Keratinocyte (primary cell): ENCODE measurements at regions not wholly inside any gene's neighbourhood (a gene's known extent, or its start where the extent isn't known, plus 50 kb on each side); places are given as distances from the start of the nearest gene placed in this dataset.
"Not testable (repeated sequence)": the region's sequence is repeated elsewhere in the genome, so short reads cannot be mapped to it uniquely, and the experiment has no call there.

ENCODE experiments used
- DNase-seq: peaks from one replicate; pipeline ENCODE4 v3.0.0-alpha.2; 2011; ENCODE audit warnings: low read depth, missing footprints, low spot score
- FAIRE-seq: peaks from 2 replicates; lab custom pipeline; 2011; peaks lifted over from hg19 to GRCh38; lab: Jason Lieb, UNC
- H2AFZ ChIP-seq: 2 replicates; pipeline ENCODE4 v1.6.0; 2012; ENCODE audit warnings: low read length, control low read depth, inconsistent platforms; ENCODE audit not compliant: control insufficient read depth
- H3K27ac ChIP-seq: 2 replicates; pipeline ENCODE4 v1.5.1; 2011; ENCODE audit warnings: low read length; ENCODE audit not compliant: control insufficient read depth, insufficient read depth
- H3K27me3 ChIP-seq: 3 replicates; pipeline ENCODE4 v1.6.0; 2011; ENCODE audit warnings: low read length; ENCODE audit not compliant: control insufficient read depth, insufficient read depth; ENCODE audit errors: extremely low read depth
- H3K36me3 ChIP-seq, 2 experiments: 2 replicates in 1 of 2; 3 replicates in 1 of 2; pipeline ENCODE4 v1.5.1; 2011; ENCODE audit warnings: low read length in 2 of 2, mild to moderate bottlenecking in 1 of 2; ENCODE audit not compliant: control insufficient read depth in 2 of 2, insufficient read depth in 2 of 2; ENCODE audit errors: extremely low read depth in 1 of 2
- H3K4me1 ChIP-seq: 3 replicates; pipeline ENCODE4 v1.5.1; 2011; ENCODE audit warnings: low read length; ENCODE audit not compliant: control insufficient read depth, insufficient read depth; ENCODE audit errors: extremely low read depth
- H3K4me2 ChIP-seq: 3 replicates; pipeline ENCODE4 v1.6.0; 2011; ENCODE audit warnings: low read depth, low read length; ENCODE audit not compliant: control insufficient read depth, insufficient read depth; ENCODE audit errors: extremely low read depth
- H3K4me3 ChIP-seq, 3 experiments: fragments of 200-600 bp in 1 of 3; sonication (generic) in 1 of 3; 2 replicates in 2 of 3; 3 replicates in 1 of 3; pipeline ENCODE4 v1.5.1; 2011 to 2016; ENCODE audit warnings: low read length in 3 of 3, mild to moderate bottlenecking in 3 of 3, control low read depth in 2 of 3, inconsistent platforms in 1 of 3, low read depth in 1 of 3, mixed read lengths in 1 of 3, mixed run types in 1 of 3, moderate library complexity in 1 of 3; ENCODE audit not compliant: control insufficient read depth in 2 of 3, insufficient read depth in 2 of 3; ENCODE audit errors: extremely low read depth in 1 of 3
- H3K79me2 ChIP-seq: 2 replicates; pipeline ENCODE4 v1.6.0; 2012; ENCODE audit warnings: low read length; ENCODE audit not compliant: control insufficient read depth, insufficient read depth
- H3K9ac ChIP-seq: 3 replicates; pipeline ENCODE4 v1.6.0; 2011; ENCODE audit warnings: low read length; ENCODE audit not compliant: control insufficient read depth, insufficient read depth; ENCODE audit errors: extremely low read depth
- H3K9me1 ChIP-seq: 3 replicates; pipeline ENCODE4 v1.6.0; 2011; ENCODE audit warnings: low read length; ENCODE audit not compliant: control insufficient read depth, insufficient read depth; ENCODE audit errors: extremely low read depth
- H3K9me3 ChIP-seq: 2 replicates; pipeline ENCODE4 v1.5.1; 2012; ENCODE audit warnings: low read depth, low read length; ENCODE audit not compliant: control insufficient read depth
- H4K20me1 ChIP-seq: 3 replicates; pipeline ENCODE4 v1.6.0; 2011; ENCODE audit warnings: low read length; ENCODE audit not compliant: control insufficient read depth, insufficient read depth; ENCODE audit errors: extremely low read depth
- EZH2 ChIP-seq: IDR thresholded peaks from one replicate; pipeline ENCODE4 v1.6.1; 2012; ENCODE audit warnings: inconsistent platforms, mild to moderate bottlenecking, low read length, moderate library complexity
- dilution Hi-C: fragments of 300-500 bp; cut with MboI; formaldehyde crosslinking; loops from one replicate; pipeline ENCODE4 v1.7.0; 2020; ENCODE audit warnings: low sequenced_read_pairs; ENCODE audit not compliant: extremely low pct_ligation_motif_present
- TF ChIP-seq, protein P1 (sequence below), 3 experiments: IDR thresholded peaks in 1 of 3; conservative IDR thresholded peaks in 1 of 3; optimal IDR thresholded peaks in 1 of 3; 2 replicates in 2 of 3; 3 replicates in 1 of 3; pipeline versions ENCODE3 to v1.5.1; 2011; ENCODE audit warnings: low read length in 3 of 3, mild to moderate bottlenecking in 3 of 3, moderate library complexity in 2 of 3, control low read depth in 1 of 3, inconsistent platforms in 1 of 3; ENCODE audit not compliant: insufficient read depth in 2 of 3; ENCODE audit errors: extremely low read depth in 1 of 3

DNA sequence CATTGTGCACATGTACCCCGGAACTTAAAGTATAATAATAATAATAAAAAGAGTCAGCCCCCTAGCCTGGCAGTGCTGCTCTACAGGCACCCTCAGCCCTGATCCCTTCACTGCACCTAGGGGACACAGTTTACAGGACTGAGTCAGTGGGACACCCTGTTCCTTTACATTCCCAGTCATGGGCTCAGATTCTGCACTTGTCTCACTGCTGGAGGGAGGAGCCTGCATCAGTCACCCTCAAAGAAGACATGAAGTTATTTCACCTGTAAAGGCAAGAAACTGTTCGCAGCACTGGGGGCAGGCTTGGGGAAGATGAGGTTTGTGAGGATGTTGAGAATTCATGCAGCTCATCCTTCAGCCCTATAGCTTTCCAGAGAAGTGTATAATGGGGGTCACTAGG, 50.7 kb upstream of the VPREB1 start:
- FAIRE-seq: no peak
- H3K4me2 ChIP-seq: no peak overlapping the region
- no peaks in the 10 kb centered on the region for H3K9me1 ChIP-seq
- no peak overlapping the region for H3K4me3 ChIP-seq
- H4K20me1 ChIP-seq: peaks cover 2% of the 10 kb centered on the region
- DNase-seq: no peak
- H3K36me3 ChIP-seq: no peaks in the 10 kb centered on the region
- no peak overlapping the region for H2AFZ ChIP-seq
- H3K27ac ChIP-seq: no peak overlapping the region
- H3K27me3 ChIP-seq: peaks cover 11% of the 10 kb centered on the region
- no peaks in the 10 kb centered on the region for H3K79me2 ChIP-seq
- H3K9ac ChIP-seq: no peak overlapping the region
- no peaks in the 10 kb centered on the region for H3K9me3 ChIP-seq
- dilution Hi-C loops: no loop called here
- no peaks in the 10 kb centered on the region for H3K4me1 ChIP-seq
- TF ChIP-seq EZH2: no peak
- TF ChIP-seq, protein P1, sequence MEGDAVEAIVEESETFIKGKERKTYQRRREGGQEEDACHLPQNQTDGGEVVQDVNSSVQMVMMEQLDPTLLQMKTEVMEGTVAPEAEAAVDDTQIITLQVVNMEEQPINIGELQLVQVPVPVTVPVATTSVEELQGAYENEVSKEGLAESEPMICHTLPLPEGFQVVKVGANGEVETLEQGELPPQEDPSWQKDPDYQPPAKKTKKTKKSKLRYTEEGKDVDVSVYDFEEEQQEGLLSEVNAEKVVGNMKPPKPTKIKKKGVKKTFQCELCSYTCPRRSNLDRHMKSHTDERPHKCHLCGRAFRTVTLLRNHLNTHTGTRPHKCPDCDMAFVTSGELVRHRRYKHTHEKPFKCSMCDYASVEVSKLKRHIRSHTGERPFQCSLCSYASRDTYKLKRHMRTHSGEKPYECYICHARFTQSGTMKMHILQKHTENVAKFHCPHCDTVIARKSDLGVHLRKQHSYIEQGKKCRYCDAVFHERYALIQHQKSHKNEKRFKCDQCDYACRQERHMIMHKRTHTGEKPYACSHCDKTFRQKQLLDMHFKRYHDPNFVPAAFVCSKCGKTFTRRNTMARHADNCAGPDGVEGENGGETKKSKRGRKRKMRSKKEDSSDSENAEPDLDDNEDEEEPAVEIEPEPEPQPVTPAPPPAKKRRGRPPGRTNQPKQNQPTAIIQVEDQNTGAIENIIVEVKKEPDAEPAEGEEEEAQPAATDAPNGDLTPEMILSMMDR (optimal IDR thresholded peaks at IDR 0.05 in 1 of 3, IDR thresholded peaks at IDR 0.05 in 1 of 3, conservative IDR thresholded peaks at IDR 0.05 in 1 of 3; ENCODE audit: extremely low read depth in 1 of 3, insufficient read depth in 2 of 3, low read length in 3 of 3): no peak

- H3K27me3 ChIP-seq, dilution Hi-C loops, DNase-seq, H4K20me1 ChIP-seq, H3K4me1 ChIP-seq, H2AFZ ChIP-seq, H3K79me2 ChIP-seq, FAIRE-seq, H3K9ac ChIP-seq, H3K36me3 ChIP-seq, H3K4me3 ChIP-seq, H3K9me3 ChIP-seq, H3K9me1 ChIP-seq, H3K4me2 ChIP-seq, H3K27ac ChIP-seq: not testable (repeated sequence)
Observed at GRCh38 chr22:22193462-22193861, 51.1 kb upstream of the VPREB1 start.

GRCh38 chr22:22193006-22193405, 51.6 kb upstream of the VPREB1 start:
- H3K27ac ChIP-seq, H3K36me3 ChIP-seq, H3K9ac ChIP-seq, H4K20me1 ChIP-seq, H3K4me1 ChIP-seq, H3K4me3 ChIP-seq, H3K79me2 ChIP-seq, H3K27me3 ChIP-seq, H3K9me3 ChIP-seq, FAIRE-seq, H3K4me2 ChIP-seq, H3K9me1 ChIP-seq, DNase-seq, H2AFZ ChIP-seq, dilution Hi-C loops: not testable (repeated sequence)

- FAIRE-seq, DNase-seq, H3K27me3 ChIP-seq, H3K4me3 ChIP-seq, H3K9me3 ChIP-seq, H3K9ac ChIP-seq, H4K20me1 ChIP-seq, H3K36me3 ChIP-seq, H3K4me1 ChIP-seq, H3K9me1 ChIP-seq, H2AFZ ChIP-seq, H3K79me2 ChIP-seq, H3K27ac ChIP-seq, dilution Hi-C loops, H3K4me2 ChIP-seq: not testable (repeated sequence)
Observed at GRCh38 chr22:22189796-22190195, 54.8 kb upstream of the VPREB1 start.
